GM23338 (cell line): ENCODE measurements at regions not wholly inside any gene's neighbourhood (a gene's known extent, or its start where the extent isn't known, plus 50 kb on each side); places are given as distances from the start of the nearest gene placed in this dataset.

Experiments
- ATAC-seq: fragments of 200-7000 bp; cut with Tn5 transposase; 3 replicates; pipeline ENCODE4 v1.9.1; 2020
- DNase-seq: peaks from one replicate; pipeline ENCODE4 v3.0.0-alpha.2; 2015; ENCODE audit warnings: low spot score
- H2AFZ ChIP-seq: fragments of 200-600 bp; sonication (generic); 2 replicates; pipeline ENCODE4 v1.8.0; 2016; ENCODE audit warnings: antibody characterized with exemption, mild to moderate bottlenecking, moderate library complexity
- H3F3A ChIP-seq: fragments of 200-600 bp; sonication (generic); replicated peaks from 2 replicates; pipeline ENCODE4 v1.8.0; 2017; ENCODE audit warnings: antibody characterized with exemption, mixed run types, low read depth
- H3K27ac ChIP-seq: fragments of 200-600 bp; sonication (generic); 2 replicates; pipeline ENCODE4 v1.6.1; 2016; ENCODE audit warnings: low read depth
- H3K27me3 ChIP-seq: fragments of 200-600 bp; sonication (generic); 2 replicates; pipeline ENCODE4 v1.8.0; 2016; ENCODE audit warnings: mild to moderate bottlenecking, mixed run types, moderate library complexity; ENCODE audit not compliant: insufficient read depth
- H3K36me3 ChIP-seq: fragments of 200-600 bp; sonication (generic); 2 replicates; pipeline ENCODE4 v1.8.0; 2016; ENCODE audit warnings: mild to moderate bottlenecking; ENCODE audit not compliant: insufficient read depth
- H3K4me1 ChIP-seq: fragments of 200-600 bp; sonication (generic); 2 replicates; pipeline ENCODE4 v1.8.0; 2016; ENCODE audit warnings: mild to moderate bottlenecking, moderate library complexity; ENCODE audit not compliant: insufficient read depth
- H3K4me2 ChIP-seq: fragments of 200-600 bp; sonication (generic); 2 replicates; pipeline ENCODE4 v1.7.1; 2017; ENCODE audit warnings: mixed run types
- H3K4me3 ChIP-seq: fragments of 200-600 bp; sonication (generic); 2 replicates; pipeline ENCODE4 v1.6.1; 2016; ENCODE audit warnings: mixed run types
- H3K79me2 ChIP-seq: fragments of 200-600 bp; sonication (generic); replicated peaks from 2 replicates; pipeline ENCODE4 v1.8.0; 2017; ENCODE audit warnings: mild to moderate bottlenecking; ENCODE audit not compliant: insufficient read depth
- H3K9me2 ChIP-seq: fragments of 200-600 bp; sonication (generic); 2 replicates; pipeline ENCODE4 v1.8.0; 2017; ENCODE audit not compliant: insufficient read depth
- H4K20me1 ChIP-seq: fragments of 200-600 bp; sonication (generic); replicated peaks from 2 replicates; pipeline ENCODE4 v1.8.0; 2017; ENCODE audit warnings: mild to moderate bottlenecking; ENCODE audit not compliant: insufficient read depth
- H3K27ac Mint-ChIP-seq: 2 replicates; pipeline ENCODE4 v1.8.0; 2020; ENCODE audit warnings: inconsistent platforms, mild to moderate bottlenecking, moderate library complexity, mixed read lengths
- H3K27me3 Mint-ChIP-seq: 3 replicates; pipeline ENCODE4 v1.8.0; 2022; ENCODE audit warnings: low read depth, mild to moderate bottlenecking, moderate library complexity, mixed read lengths, inconsistent platforms; ENCODE audit not compliant: insufficient read depth, poor library complexity
- H3K36me3 Mint-ChIP-seq: 3 replicates; pipeline ENCODE4 v1.8.0; 2021; ENCODE audit warnings: low read depth, mild to moderate bottlenecking, inconsistent platforms, moderate library complexity, mixed read lengths
- H3K4me1 Mint-ChIP-seq: 3 replicates; pipeline ENCODE4 v1.8.0; 2020; ENCODE audit warnings: mild to moderate bottlenecking, inconsistent platforms, mixed read lengths
- H3K4me3 Mint-ChIP-seq: 3 replicates; pipeline ENCODE4 v1.8.0; 2021; ENCODE audit warnings: moderate library complexity, mild to moderate bottlenecking, inconsistent platforms, mixed read lengths
- H3K9me3 Mint-ChIP-seq: 3 replicates; pipeline ENCODE4 v1.8.0; 2020; ENCODE audit warnings: moderate library complexity, mild to moderate bottlenecking, inconsistent platforms, mixed read lengths
- CREB1 ChIP-seq: fragments of 250-450 bp; sonication (Bioruptor Pico); IDR thresholded peaks from 2 replicates; pipeline ENCODE4 v1.5.0; 2020; ENCODE audit warnings: low read depth, mild to moderate bottlenecking, moderate library complexity
- ETS1 ChIP-seq: IDR thresholded peaks from 2 replicates; pipeline ENCODE4 v1.6.1; 2016; ENCODE audit warnings: antibody characterized with exemption
- EZH2 ChIP-seq: fragments of 200-600 bp; sonication (generic); IDR thresholded peaks from one replicate; pipeline ENCODE4 v1.8.0; 2017; ENCODE audit warnings: antibody characterized with exemption, mild to moderate bottlenecking, low read depth; ENCODE audit not compliant: unreplicated experiment
- EZH2phosphoT487 ChIP-seq: fragments of 200-600 bp; sonication (generic); IDR thresholded peaks from one replicate; pipeline ENCODE4 v1.8.1; 2018; ENCODE audit warnings: antibody characterized with exemption; ENCODE audit not compliant: unreplicated experiment
- NANOG ChIP-seq: IDR thresholded peaks from 2 replicates; pipeline ENCODE4 v1.6.1; 2016; ENCODE audit warnings: antibody characterized with exemption, borderline replicate concordance
- POLR2AphosphoS5 ChIP-seq: IDR thresholded peaks from 2 replicates; pipeline ENCODE4 v1.6.1; 2016; ENCODE audit warnings: antibody characterized with exemption, low read depth
- STAT1 ChIP-seq: IDR thresholded peaks from one replicate; pipeline ENCODE4 v1.6.1; 2016; ENCODE audit warnings: antibody characterized with exemption; ENCODE audit not compliant: unreplicated experiment
- ZNF114 ChIP-seq: fragments of 250-450 bp; sonication (Bioruptor Pico); IDR thresholded peaks from 2 replicates; pipeline ENCODE4 v1.5.0; 2020; ENCODE audit warnings: mild to moderate bottlenecking, moderate library complexity
- ZNF331 ChIP-seq: fragments of 250-450 bp; sonication (Bioruptor Pico); IDR thresholded peaks from 2 replicates; pipeline ENCODE4 v1.5.0; 2020; ENCODE audit warnings: low read depth, mild to moderate bottlenecking, moderate library complexity
- ZNF462 ChIP-seq: fragments of 250-450 bp; sonication (Bioruptor Pico); IDR thresholded peaks from 2 replicates; pipeline ENCODE4 v1.5.0; 2020; ENCODE audit warnings: mild to moderate bottlenecking, moderate library complexity
- TF ChIP-seq, protein P1 (sequence below), 2 experiments: fragments of 200-600 bp in 1 of 2; sonication (generic) in 1 of 2; conservative IDR thresholded peaks; 2 replicates each; pipeline versions ENCODE4 v1.5.1 to v1.6.1; 2016 to 2017; ENCODE audit warnings: antibody characterized with exemption in 2 of 2, low read depth in 2 of 2, mild to moderate bottlenecking in 2 of 2, moderate library complexity in 1 of 2

- Mint-ChIP-seq H3K4me3 (no peak overlapping the region), H3K9me3 (peaks cover 21% of the 10 kb centered on the region), H3K36me3 (peaks cover 14% of the 10 kb centered on the region; the same call in 2 of the 3 replicates), H3K27ac (no peak overlapping the region), H3K4me1 (no peaks in the 10 kb centered on the region), H3K27me3 (no peaks in the 10 kb centered on the region)
- TF ChIP-seq ZNF462 (CRISPR knock-in tag) (no peak), ETS1 (no peak), NANOG (no peak), ZNF331 (CRISPR knock-in tag) (no peak), STAT1 (no peak), CREB1 (CRISPR knock-in tag) (no peak), POLR2AphosphoS5 (no peak), EZH2phosphoT487 (no peak), EZH2 (no peak), ZNF114 (CRISPR knock-in tag) (no peak)
- TF ChIP-seq, protein P1, sequence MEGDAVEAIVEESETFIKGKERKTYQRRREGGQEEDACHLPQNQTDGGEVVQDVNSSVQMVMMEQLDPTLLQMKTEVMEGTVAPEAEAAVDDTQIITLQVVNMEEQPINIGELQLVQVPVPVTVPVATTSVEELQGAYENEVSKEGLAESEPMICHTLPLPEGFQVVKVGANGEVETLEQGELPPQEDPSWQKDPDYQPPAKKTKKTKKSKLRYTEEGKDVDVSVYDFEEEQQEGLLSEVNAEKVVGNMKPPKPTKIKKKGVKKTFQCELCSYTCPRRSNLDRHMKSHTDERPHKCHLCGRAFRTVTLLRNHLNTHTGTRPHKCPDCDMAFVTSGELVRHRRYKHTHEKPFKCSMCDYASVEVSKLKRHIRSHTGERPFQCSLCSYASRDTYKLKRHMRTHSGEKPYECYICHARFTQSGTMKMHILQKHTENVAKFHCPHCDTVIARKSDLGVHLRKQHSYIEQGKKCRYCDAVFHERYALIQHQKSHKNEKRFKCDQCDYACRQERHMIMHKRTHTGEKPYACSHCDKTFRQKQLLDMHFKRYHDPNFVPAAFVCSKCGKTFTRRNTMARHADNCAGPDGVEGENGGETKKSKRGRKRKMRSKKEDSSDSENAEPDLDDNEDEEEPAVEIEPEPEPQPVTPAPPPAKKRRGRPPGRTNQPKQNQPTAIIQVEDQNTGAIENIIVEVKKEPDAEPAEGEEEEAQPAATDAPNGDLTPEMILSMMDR (conservative IDR thresholded peaks at IDR 0.05; ENCODE audit: low read depth in 2 of 2), result no peak
- Histone ChIP-seq H3K79me2 (no peaks in the 10 kb centered on the region), H4K20me1 (no peaks in the 10 kb centered on the region), H3K4me1 (no peaks in the 10 kb centered on the region), H3K4me2 (no peak overlapping the region), H3K9me2 (no peaks in the 10 kb centered on the region), H3K27me3 (no peaks in the 10 kb centered on the region), H3K4me3 (no peak overlapping the region), H3K27ac (no peak overlapping the region), H2AFZ (no peak overlapping the region), H3K36me3 (no peaks in the 10 kb centered on the region), H3F3A (no peaks in the 10 kb centered on the region)
- ATAC-seq, result no peak
- DNase-seq, result no peak
These were observed 867.4 kb upstream of the ADGRL2 start for GRCh38 chr1:80933346-80933745.
